DMS114 treated with DMSO at 0.1 percent for 48 hours (cell line): ENCODE measurements at regions not wholly inside any gene's neighbourhood (a gene's known extent, or its start where the extent isn't known, plus 50 kb on each side); places are given as distances from the start of the nearest gene placed in this dataset.

ENCODE experiments used
- DNase-seq: peaks from one replicate; lab custom pipeline; 2025; ENCODE audit not compliant: unreplicated experiment; lab: John Stamatoyannopoulos, UW

- DNase-seq, result no peak
Observed at GRCh38 chr20:63058696-63059335, 52.1 kb upstream of the BHLHE23 start.

- no peak for DNase-seq
Observed at GRCh38 chr20:63057171-63058117, 50.7 kb upstream of the BHLHE23 start.

DNA sequence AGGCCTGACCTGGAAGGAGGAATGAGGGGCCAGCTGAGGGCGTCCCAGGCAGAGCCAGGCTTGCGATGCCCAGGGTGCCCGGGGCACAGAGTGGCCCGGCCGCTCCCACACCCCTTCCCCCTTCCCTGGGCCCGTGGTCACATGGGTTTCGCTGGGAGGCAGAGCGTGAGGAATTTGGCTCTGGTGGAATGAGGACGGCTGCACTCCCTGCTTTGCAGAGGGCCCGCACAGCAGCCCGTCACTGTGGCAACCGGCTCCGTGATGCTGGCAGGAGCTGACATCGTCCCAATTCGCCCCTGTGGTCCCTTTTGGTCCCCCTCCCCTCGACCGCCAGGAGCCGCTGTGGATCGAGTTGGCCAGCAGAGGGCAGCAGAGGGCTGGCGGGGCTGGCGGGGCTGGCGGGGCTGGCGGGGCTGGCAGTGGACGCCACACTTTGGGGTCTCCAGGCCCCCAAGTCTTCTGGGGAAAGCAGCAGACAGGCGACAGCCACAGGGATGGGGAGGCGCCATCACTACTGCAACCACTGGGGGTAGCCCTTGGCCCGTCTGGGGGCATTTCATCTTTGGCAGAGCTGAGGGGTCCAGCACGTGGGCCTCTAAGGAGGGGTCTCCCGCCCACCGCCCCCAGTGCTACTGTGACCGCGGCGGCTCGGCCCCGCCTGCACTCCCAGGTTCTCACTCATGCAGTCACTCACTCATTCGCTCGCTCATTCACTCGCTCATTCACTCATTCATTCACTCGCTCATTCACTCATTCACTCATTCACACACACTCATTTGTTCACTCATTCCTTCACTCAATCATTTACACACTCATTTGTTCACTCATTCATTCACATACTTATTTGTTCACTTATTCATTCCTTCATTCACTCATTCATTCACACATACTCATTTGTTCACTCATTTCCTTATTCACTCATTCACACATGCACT is 49.7 kb upstream of the BHLHE23 start:
- peak; percentile 45 for DNase-seq
